CD14-positive monocyte (primary cell): ENCODE measurements at regions not wholly inside any gene's neighbourhood (a gene's known extent, or its start where the extent isn't known, plus 50 kb on each side); places are given as distances from the start of the nearest gene placed in this dataset.

ENCODE experiments used
- DNase-seq, 3 donors: peaks; one replicate each; pipeline ENCODE4 v3.0.0-alpha.2; 2011 to 2022
- H2AFZ ChIP-seq: 2 replicates; pipeline ENCODE4 v1.6.0; 2012; ENCODE audit warnings: mild to moderate bottlenecking, low read depth, low read length, inconsistent platforms; ENCODE audit not compliant: insufficient read depth, poor library complexity, severe bottlenecking
- H3K27ac ChIP-seq, 2 donors: 1 replicate in 1 of 2; 2 replicates in 1 of 2; pipeline ENCODE4 v1.5.1; 2012 to 2013; ENCODE audit warnings: low read length in 2 of 2, control low read depth in 1 of 2, inconsistent platforms in 1 of 2, low read depth in 1 of 2, mild to moderate bottlenecking in 1 of 2
- H3K27me3 ChIP-seq, 2 donors: one replicate each; pipeline versions ENCODE4 v1.6.0 to v1.6.1; 2011 to 2013; ENCODE audit warnings: low read length in 2 of 2; ENCODE audit not compliant: control insufficient read depth in 2 of 2, insufficient read depth in 2 of 2
- H3K36me3 ChIP-seq, 2 donors: replicated peaks in 1 of 2; 1 replicate in 1 of 2; 2 replicates in 1 of 2; pipeline versions ENCODE4 v1.5.1 to v1.6.1; 2012 to 2013; ENCODE audit warnings: low read length in 2 of 2, control low read depth in 1 of 2, inconsistent platforms in 1 of 2, mild to moderate bottlenecking in 1 of 2; ENCODE audit not compliant: insufficient read depth in 2 of 2, control insufficient read depth in 1 of 2
- H3K4me1 ChIP-seq, 2 donors: 1 replicate in 1 of 2; 2 replicates in 1 of 2; pipeline versions ENCODE4 v1.5.1 to v1.6.1; 2012 to 2013; ENCODE audit warnings: low read length in 2 of 2, control low read depth in 1 of 2, inconsistent platforms in 1 of 2, mild to moderate bottlenecking in 1 of 2, moderate library complexity in 1 of 2; ENCODE audit not compliant: insufficient read depth in 2 of 2, control insufficient read depth in 1 of 2
- H3K4me2 ChIP-seq: replicated peaks from 2 replicates; pipeline ENCODE3; 2012; ENCODE audit warnings: low read length, moderate library complexity, mild to moderate bottlenecking; ENCODE audit not compliant: poor library complexity, severe bottlenecking; ENCODE audit errors: extremely low read depth
- H3K4me3 ChIP-seq, 3 experiments: fragments of 200-600 bp in 1 of 3; sonication (generic) in 1 of 3; replicated peaks in 1 of 3; 1 replicate in 2 of 3; 2 replicates in 1 of 3; pipeline ENCODE4 v1.5.1; 2011 to 2013; ENCODE audit warnings: low read length in 3 of 3, mild to moderate bottlenecking in 3 of 3, control low read depth in 2 of 3, low read depth in 2 of 3, inconsistent platforms in 1 of 3, moderate library complexity in 1 of 3
- H3K79me2 ChIP-seq: 2 replicates; pipeline ENCODE4 v1.6.0; 2012; ENCODE audit warnings: mild to moderate bottlenecking, control low read depth, inconsistent platforms, low read length, moderate library complexity; ENCODE audit not compliant: insufficient read depth
- H3K9ac ChIP-seq: 2 replicates; pipeline ENCODE4 v1.6.0; 2017; ENCODE audit warnings: low read length, mild to moderate bottlenecking; ENCODE audit not compliant: insufficient read depth, poor library complexity, severe bottlenecking
- H3K9me3 ChIP-seq, 2 donors: replicated peaks in 1 of 2; 1 replicate in 1 of 2; 2 replicates in 1 of 2; pipeline versions ENCODE4 v1.5.1 to v1.6.1; 2012 to 2013; ENCODE audit warnings: low read length in 2 of 2, control low read depth in 1 of 2; ENCODE audit not compliant: control insufficient read depth in 1 of 2, insufficient read depth in 1 of 2
- H4K20me1 ChIP-seq: 2 replicates; pipeline ENCODE4 v1.6.0; 2012; ENCODE audit warnings: mild to moderate bottlenecking, low read length, control low read depth, moderate library complexity; ENCODE audit not compliant: insufficient read depth
- H3K27ac Mint-ChIP-seq, 7 donors: one replicate each; pipeline ENCODE4 v1.8.0; 2020; ENCODE audit warnings: mild to moderate bottlenecking in 7 of 7, mixed read lengths in 7 of 7, moderate library complexity in 6 of 7, inconsistent platforms in 2 of 7
- H3K27me3 Mint-ChIP-seq, 3 donors: one replicate each; pipeline ENCODE4 v1.8.0; 2021 to 2022; ENCODE audit warnings: low read depth in 3 of 3, mild to moderate bottlenecking in 3 of 3, mixed read lengths in 3 of 3, moderate library complexity in 3 of 3, inconsistent platforms in 1 of 3
- H3K36me3 Mint-ChIP-seq, 2 donors: one replicate each; pipeline ENCODE4 v1.8.0; 2020; ENCODE audit warnings: mixed read lengths in 2 of 2, inconsistent platforms in 1 of 2, mild to moderate bottlenecking in 1 of 2
- H3K4me1 Mint-ChIP-seq: one replicate; pipeline ENCODE4 v1.8.0; 2020; ENCODE audit warnings: mild to moderate bottlenecking, mixed read lengths
- H3K4me3 Mint-ChIP-seq, 2 donors: one replicate each; pipeline ENCODE4 v1.8.0; 2020; ENCODE audit warnings: mild to moderate bottlenecking in 2 of 2, mixed read lengths in 2 of 2, moderate library complexity in 1 of 2
- H3K9me3 Mint-ChIP-seq, 7 donors: one replicate each; pipeline ENCODE4 v1.8.0; 2020 to 2022; ENCODE audit warnings: mixed read lengths in 7 of 7, mild to moderate bottlenecking in 6 of 7, moderate library complexity in 6 of 7, inconsistent platforms in 2 of 7
- CTCF ChIP-seq: fragments of 200-600 bp; IDR thresholded peaks from one replicate; pipeline ENCODE4 v1.8.0; 2022; ENCODE audit warnings: antibody characterized with exemption, mild to moderate bottlenecking
- WGBS: methylation state at CpG from one replicate; pipeline ENCODE4 v1.1.5; 2013; ENCODE audit warnings: missing lambda C conversion rate; ENCODE audit not compliant: insufficient coverage; 5-methylcytosine and 5-hydroxymethylcytosine counted together
- intact Hi-C, 2 donors: fragments of 100-400 bp; cut with micrococcal nuclease; formaldehyde crosslinking; loops; one replicate each; pipeline versions ENCODE4 v1.15.0 to v1.15.1; 2023

GRCh38 chr1:194039578-194039977 is 853.2 kb upstream of the B3GALT2 start:
- Histone ChIP-seq H4K20me1 (no peaks in the 10 kb centered on the region), H3K4me3 (no peak overlapping the region), H3K79me2 (no peaks in the 10 kb centered on the region), H3K27ac (no peak overlapping the region), H3K27me3 (no peaks in the 10 kb centered on the region), H3K4me2 (no peak overlapping the region), H3K9me3 (no peaks in the 10 kb centered on the region), H3K36me3 (no peaks in the 10 kb centered on the region), H3K9ac (no peak overlapping the region), H3K4me1 (no peaks in the 10 kb centered on the region), H2AFZ (no peak overlapping the region)
- Mint-ChIP-seq H3K4me1 (no peaks in the 10 kb centered on the region), H3K27ac (no peak overlapping the region), H3K4me3 (no peak overlapping the region), H3K9me3 (peaks cover 0 to 7% (median 5%) of the 10 kb centered on the region in 7 donors), H3K27me3 (no peaks in the 10 kb centered on the region), H3K36me3 (no peaks in the 10 kb centered on the region)
- no CpG with 5 or more reads among the region's 1 CpG for WGBS
- intact Hi-C loops, result no loop called here
- TF ChIP-seq CTCF, result no peak
- DNase-seq, result no peak

- DNase-seq, result no peak
- no peaks in the 10 kb centered on the region for H3K36me3 ChIP-seq
- H3K4me1 ChIP-seq, result no peaks in the 10 kb centered on the region
- H3K27ac ChIP-seq, result no peak overlapping the region
- peaks cover 6 to 24% (median 14%) of the 10 kb centered on the region in 7 donors for H3K9me3 Mint-ChIP-seq
- H3K4me1 Mint-ChIP-seq, result no peaks in the 10 kb centered on the region
- H3K4me3 Mint-ChIP-seq, result no peak overlapping the region
- H3K9ac ChIP-seq, result no peak overlapping the region
- no peak for TF ChIP-seq CTCF
- peaks cover 9 to 11% of the 10 kb centered on the region in 2 donors for H3K9me3 ChIP-seq
- intact Hi-C loops, result no loop called here
- H2AFZ ChIP-seq, result no peak overlapping the region
- no peak overlapping the region for H3K4me3 ChIP-seq
- H3K79me2 ChIP-seq, result no peaks in the 10 kb centered on the region
- no peaks in the 10 kb centered on the region for H3K27me3 Mint-ChIP-seq
- no peak overlapping the region for H3K27ac Mint-ChIP-seq
- H3K4me2 ChIP-seq, result no peak overlapping the region
- no peaks in the 10 kb centered on the region for H3K27me3 ChIP-seq
- H4K20me1 ChIP-seq, result no peaks in the 10 kb centered on the region
- H3K36me3 Mint-ChIP-seq, result no peaks in the 10 kb centered on the region
These were observed 847.2 kb upstream of the B3GALT2 start for GRCh38 chr1:194033646-194034045.
